HG03135 (cell line): ENCODE measurements at regions not wholly inside any gene's neighbourhood (a gene's known extent, or its start where the extent isn't known, plus 50 kb on each side); places are given as distances from the start of the nearest gene placed in this dataset.
"Not testable (repeated sequence)": the region's sequence is repeated elsewhere in the genome, so short reads cannot be mapped to it uniquely, and the experiment has no call there.

Source experiments
- ATAC-seq: cut with Tn5 transposase; IDR thresholded peaks from one replicate; pipeline ENCODE4 v1.9.1; 2021; ENCODE audit warnings: mild to moderate bottlenecking, moderate library complexity; ENCODE audit not compliant: unreplicated experiment

DNA sequence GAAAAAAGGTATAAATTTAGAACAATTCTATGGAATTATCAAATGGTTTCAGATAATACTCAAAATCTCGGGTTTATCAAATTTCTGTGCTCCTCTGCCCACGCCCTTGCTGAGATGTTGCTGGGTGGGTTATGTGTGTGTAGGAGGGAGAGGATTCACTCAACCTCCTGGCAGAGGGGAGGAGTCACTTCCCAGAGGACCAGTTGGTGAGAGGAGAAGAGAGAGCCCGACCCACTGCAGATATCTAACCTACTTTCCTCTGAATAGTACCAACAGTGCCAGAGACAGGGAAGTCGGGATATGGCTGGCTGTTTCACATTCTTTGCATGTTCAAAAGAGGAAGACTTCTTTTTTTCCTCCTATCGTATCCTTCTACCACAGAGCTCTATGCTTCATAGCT lies 187.1 kb upstream of the MAN1A1 start:
- ATAC-seq, result no peak

DNA sequence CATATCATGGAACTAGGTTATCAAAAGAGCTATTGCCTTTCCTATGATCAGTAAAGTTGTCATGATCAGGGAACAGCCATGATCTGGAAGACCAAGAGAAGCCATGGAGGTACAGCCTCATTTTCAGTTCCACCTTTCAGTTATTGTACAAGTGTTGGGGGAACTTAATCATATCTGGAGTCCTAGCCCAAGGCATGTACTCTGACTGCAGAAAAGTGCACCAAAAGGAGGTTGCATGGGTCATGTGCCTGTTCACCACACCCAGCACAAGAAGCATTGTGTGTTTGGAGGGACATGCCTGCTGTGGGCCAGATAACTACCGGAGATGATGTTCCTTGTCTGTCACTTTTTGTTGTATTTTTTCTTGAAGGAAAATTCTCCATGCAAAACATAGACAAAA lies 185.8 kb upstream of the MAN1A1 start:
- ATAC-seq, result no peak

DNA sequence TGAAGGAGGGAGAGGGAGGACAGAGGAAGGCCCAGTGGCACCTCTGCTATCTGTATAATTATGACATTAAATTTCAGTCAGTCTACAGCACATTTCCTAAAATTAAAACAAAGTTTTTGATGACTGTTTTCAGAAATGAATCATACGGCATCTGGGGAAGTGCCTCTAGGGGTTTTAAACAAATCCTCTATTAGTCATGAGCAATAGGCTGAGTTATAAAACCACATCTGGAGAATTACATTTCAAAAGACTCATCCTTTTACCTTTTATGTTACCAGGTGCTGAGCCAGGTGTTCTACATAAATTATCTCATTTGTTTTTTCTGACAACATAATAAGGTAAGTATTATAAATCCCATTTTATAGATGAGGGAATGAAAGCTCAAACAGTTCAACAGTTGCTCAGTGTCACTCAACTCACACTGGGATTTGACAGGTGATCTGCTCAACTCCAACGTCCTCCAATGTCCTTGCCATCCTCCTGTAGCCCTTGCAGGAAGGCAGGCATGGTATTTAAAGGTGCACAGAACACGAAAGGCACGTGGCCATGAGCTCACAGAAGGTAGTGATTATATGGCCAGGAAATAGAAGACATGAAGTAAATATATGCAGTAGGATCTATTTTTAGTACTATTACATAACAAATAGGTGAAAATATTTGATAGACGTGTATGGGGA lies 184.2 kb upstream of the MAN1A1 start:
- peak; percentile 70 for ATAC-seq

DNA sequence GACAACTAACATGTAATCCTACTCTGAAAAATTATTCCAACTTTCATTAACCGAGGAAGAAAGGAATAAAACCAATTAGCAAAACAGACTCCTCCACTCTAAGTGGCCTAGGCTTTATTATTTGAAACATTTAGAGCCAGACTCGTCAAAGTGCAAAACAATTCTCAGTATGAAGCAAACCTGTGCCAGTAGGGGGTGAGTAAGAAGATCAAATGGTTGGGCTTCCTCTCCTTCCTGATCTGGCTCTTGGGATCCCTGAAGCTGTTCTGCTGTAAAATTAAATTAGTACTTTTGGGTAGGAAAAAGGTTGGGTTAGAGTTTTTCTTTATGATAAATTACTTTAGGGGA lies 177.6 kb upstream of the MAN1A1 start:
- ATAC-seq, result no peak

DNA sequence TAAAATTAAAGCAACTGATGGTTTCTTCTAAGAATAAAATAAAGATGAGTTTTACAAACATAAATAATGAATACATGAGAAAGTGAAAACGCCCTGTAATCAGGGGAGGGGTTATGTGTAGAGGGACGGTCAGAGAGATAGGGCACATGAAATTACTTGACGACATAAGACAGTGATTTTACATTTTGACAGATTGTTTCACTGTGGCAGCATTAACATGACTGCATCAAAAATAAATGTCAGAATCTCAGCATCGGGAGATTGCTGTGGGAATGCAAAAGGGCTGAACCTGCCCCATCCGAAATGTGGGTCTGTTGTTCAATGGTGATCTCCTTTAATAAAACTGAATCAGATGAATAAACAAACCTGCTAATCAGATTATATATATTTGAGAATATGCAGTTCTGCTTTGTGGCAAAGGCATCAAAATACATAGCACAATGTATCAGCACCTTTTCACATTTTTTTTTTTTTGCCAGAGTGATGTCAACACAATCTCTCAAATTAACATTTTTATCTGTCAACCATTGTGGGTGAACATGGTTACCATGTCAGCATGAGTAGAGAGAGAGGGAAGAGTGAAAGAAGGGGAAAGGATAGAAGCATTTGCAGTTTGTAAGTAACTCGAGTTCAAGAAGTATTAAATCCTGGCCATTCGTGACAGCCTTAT lies 177.1 kb upstream of the MAN1A1 start:
- no peak for ATAC-seq

DNA sequence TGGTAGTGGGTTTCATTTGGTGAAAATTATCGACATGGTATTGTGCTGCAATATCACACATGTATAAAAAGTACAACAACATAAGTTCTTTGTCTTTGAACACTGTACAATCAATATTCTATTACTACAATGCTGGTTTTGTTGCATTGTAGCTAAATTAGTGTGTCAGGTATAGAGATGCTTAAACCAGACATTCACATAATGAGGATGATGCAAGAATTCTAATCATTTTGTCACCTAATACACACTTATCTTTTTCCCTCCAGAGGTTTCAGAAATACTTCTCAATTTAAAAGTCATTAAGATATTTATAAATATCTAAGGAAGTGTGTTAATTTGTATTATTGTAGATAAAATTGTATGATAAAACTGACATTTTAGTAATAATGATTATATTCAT lies 174.8 kb upstream of the MAN1A1 start:
- ATAC-seq, result no peak

DNA sequence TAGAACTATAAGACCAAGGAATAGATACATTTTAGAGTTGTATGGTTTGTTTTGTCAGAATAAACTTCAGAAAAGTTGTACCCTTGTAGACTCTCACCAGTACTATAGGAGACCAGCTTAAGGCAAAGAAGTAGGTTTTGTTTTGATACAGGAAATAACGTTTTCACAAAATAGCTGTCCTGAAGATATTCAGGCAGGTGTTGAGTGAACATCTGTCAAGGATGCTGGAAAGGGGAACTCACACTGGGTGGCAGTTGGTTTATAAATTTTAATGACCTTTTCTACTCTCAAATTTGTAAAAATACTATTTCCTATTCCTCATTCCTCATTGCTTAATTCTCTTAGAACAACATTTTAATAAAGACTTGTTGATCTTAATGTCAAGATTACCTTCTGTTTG lies 174.0 kb upstream of the MAN1A1 start:
- ATAC-seq, result no peak

DNA sequence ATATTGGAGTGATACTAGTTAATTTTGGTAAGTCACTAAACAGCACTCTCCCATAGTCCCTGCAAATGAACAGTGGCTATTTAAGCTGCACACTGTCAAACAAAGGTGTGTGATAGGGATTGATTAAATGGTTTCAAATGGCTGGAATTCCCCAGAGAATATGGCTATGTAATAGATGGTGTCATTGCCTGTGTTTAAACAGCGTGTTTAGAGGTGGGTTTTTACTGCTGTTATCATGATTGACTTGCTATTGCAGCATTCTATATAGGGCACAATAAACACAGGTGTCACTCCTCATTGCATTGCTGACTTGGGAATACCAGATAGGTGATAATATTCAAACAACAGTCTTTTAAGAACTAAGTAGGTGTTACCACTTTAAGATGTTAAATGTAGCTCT lies 171.7 kb upstream of the MAN1A1 start:
- no peak for ATAC-seq

DNA sequence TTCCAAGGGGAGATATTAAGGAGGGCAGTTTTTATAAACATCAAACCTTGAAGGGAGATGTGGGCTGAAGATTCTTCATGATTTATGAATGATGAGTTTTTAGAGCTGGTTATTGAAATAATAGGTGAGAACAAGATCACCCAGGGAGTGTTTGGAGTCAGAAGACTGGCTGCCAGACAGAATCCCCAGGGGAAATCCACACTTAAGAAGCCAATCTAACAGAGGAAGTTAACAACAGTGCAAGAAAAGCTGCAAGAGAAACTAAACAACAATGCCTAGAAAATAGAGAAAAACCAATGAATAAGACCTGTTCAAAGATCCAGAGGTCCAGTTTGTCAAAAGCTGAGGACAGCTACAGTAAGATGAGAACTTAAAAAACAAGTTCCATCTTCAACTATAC lies 167.9 kb upstream of the MAN1A1 start:
- ATAC-seq, result no peak

DNA sequence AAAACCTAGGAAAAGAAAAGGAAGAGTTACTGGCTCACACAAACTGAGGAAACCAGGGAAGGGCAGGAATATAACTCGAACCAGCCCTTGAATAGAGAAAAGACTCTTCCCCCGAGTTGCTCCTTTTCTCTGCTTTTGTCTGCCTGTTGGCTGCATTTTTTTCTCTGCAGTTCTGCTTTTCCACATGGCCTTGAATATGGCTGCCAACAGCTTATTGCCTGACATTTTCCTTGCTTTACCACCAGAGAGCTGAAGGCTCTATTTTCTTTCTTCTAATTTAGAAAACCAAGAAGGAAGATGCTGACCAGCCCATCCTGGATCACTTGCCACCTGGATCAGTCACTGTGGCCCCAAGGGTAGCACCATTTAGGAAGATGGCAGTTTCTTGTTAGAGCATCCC lies 164.8 kb upstream of the MAN1A1 start:
- no peak for ATAC-seq

DNA sequence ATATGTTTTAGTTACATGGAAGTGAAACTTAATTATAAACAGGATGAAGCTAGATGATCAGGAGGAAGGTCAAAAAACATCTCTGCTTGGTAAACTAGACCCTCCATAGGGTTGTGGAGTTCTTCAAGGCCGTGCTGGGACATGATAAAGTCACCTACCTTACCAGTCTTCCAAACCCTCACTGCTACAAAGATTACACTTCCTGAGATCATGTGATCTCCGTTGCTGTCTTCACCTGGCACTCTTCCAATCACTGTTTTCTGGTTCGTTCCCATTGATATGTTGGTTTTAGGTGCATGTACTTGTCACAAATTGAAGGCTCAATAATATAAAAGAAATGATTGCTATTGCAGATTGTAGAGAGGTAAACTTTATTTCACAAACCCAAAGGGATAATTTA lies 161.5 kb upstream of the MAN1A1 start:
- no peak for ATAC-seq

DNA sequence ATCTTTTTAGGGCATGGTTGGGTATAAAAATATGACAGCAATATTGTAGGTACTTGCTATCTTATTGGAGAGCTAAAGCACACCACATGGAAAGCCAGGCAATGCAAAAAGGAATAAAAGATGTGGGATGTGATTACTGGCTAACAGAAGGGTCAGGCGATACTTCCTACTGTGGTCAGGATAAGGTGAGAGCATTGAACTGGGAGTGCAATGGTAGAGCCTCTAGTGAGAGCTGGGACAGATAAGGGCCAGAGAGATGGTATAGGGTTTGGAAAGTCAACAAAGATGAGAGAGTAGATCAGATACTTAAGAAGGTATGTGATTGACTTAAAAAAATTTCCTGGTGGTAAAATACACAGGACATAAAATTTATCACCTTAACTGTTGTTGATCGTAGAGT lies 160.7 kb upstream of the MAN1A1 start:
- no peak for ATAC-seq

DNA sequence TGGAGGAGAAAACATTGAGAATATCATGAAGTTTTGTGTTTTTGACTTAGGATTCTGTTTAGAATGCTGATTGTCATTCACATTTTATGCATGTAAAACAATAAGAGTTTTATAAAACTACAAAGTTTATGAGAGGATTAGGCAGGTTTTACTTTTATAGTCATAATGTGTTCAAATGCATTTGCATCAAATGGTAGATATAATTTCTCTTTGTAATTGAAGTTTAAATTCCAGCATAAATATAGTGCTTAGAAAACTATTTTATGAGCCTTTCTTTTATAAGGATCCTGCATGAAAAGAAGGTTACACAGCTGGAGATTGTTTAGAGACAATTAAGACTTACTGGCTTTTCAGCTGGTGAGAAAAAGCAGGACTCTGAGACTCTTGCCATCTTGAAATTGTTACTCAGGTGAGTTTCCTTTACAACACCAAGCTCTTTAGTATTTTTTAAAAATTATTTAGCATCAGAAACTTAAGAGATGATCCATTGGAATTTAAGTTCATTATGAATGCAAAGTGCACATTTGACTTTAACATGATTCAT lies 157.1 kb upstream of the MAN1A1 start:
- ATAC-seq, result no peak

DNA sequence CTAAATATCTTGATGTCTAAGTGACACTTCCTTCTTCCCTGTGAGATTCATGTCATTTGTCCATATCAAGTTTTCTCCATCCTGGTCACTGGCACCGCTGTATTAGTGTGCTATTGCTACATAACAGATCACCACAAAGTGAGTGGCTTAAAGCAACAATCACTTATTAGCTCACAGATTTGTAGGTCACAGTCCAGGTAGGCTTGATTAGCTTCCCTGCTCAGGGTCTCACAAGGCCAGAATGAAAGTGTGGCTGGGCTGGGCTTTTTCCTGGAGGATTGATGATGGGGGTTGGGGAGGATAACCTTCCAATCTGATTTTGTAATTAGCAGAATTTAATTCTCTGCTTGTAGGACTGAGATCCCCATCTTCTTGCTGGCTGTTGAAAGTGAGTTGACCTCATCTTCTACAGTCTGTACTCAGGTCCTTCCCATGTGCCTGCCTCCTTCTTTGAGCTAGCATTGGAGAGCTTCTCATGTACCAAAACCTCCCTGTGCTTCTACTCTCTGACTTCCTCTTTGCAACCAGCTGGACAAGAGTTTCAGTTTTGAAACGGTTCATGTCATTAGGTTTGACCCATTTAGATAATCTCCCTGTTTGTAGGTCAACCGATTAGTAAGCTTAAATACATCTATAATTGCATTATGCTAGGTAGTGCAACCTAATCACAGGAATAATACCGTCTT lies 152.4 kb upstream of the MAN1A1 start:
- peak; percentile 93 for ATAC-seq

DNA sequence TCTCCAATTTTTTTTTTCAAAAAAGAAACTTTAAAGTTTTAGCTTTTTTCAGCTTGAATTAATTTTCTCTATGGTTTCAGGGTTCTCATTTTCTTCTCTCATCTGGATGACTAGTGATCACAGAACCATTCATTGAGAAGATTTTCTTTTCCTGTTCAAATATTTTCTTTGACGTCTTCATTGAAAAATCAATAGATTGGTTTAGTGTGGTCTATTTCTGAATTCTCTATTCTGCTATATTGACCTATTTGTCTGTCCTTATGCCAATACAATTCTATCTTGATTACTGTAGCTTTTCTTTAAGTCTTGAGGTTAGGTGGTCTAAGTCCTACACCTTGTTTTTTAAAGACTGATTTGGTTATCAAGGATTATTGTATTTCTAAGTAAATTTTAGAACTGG lies 150.2 kb upstream of the MAN1A1 start:
- ATAC-seq, result no peak

DNA sequence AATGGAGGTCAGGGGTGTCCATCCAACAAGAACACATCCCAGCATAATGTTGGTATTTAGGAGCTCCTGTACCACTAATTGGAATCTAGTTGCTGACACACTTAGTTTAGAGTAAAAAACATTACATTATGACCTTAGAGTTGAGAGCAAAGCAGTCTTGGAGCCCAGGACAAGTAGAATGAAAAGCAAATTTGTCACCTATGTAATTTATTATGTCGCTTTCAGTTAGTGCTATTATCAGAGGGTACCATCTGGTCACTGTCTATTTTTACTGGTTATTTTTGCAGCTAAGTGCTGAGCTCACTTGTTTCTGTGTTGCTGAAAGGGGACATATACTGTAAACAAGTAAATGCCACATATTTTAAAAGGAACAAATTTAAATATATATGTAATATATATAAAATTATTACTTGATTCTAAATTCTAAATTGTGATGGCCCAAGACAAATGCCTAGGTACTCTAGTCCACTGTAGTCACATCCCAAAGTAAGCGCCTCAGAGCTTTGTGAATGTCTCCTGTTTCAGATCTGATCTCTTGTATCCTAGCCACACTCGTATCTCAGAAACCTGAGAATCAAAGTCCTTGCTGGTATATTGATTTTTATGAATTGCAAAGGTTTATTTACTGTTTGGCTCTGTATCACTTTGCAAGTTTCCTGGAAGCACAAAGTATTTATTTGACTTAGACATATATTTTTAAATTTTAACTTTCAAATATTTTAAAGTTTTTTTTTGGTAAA lies 148.6 kb upstream of the MAN1A1 start:
- no peak for ATAC-seq

DNA sequence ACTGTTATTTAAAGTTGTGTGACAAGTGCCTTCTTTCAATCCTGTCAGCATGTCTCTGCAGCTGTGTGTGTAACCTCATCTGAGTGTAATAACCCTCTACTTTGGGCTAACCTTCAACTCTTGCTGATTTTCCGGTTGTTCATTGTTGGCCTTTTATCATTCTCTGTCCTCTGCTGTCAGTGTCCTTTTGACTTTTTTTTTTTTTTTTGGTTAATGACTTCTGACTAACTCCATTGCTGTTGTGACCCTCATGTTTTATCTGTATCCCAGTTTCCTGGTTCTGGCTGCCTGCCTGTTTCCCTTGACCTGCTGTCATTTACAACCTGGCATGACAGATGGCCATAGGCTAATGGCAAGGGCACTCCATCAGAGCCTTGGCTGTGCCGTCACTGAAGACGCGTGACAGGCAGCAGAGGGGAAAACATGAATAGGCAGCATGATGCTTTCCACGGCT lies 145.7 kb upstream of the MAN1A1 start:
- ATAC-seq, result no peak

DNA sequence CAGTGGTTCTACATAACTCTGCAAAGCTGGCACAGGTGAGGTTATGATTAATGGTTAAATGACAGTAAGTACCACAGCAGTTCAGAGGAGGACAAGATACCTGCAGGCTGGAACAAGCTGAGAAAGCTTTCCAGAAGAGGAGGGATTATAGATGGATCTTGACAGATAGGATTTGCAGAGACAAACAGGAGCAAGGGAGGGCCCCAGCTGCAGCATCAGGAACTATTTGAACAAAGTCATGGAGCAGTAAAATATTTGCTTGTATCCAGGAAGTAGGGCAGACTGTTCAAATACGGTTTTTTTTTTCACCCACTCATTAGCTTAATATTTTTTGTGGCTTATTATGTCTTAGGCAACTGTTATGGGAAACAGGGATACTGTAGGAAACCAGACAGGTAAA lies 144.4 kb upstream of the MAN1A1 start:
- no peak for ATAC-seq

DNA sequence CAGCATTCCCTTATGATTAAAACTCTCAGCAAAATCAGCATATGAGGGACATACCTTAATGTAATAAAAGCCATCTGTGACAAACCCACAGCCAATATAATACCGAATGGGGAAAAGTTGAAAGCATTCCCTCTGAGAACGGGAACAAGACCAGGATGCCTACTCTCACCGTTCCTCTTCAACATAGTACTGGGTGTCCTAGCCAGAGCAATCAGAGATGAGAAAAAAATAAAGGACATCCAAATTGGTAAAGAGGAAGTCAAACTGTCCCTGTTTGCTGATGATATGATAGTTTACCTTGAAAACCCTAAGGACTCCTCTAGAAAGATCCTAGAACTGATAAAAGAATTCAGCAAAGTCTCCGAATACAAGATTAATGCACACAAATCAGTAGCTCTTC lies 141.6 kb upstream of the MAN1A1 start:
- not testable (repeated sequence) for ATAC-seq

DNA sequence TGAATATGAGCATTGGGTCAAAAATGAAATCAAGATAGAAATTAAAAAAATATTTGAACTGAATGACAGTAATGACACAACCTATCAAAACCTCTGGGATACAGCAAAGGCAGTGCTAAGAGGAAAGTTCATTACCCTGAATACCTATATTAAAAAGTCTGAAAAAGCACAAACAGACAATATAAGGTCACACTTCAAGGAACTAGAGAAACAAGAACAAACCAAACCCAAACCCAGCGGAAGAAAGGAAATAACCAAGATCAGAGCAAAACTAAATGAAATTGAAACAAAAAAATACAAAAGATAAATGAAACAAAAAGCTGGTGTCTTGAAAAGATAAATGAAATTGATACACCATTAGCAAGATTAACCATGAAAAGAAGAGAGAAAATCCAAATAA lies 140.5 kb upstream of the MAN1A1 start:
- not testable (repeated sequence) for ATAC-seq

DNA sequence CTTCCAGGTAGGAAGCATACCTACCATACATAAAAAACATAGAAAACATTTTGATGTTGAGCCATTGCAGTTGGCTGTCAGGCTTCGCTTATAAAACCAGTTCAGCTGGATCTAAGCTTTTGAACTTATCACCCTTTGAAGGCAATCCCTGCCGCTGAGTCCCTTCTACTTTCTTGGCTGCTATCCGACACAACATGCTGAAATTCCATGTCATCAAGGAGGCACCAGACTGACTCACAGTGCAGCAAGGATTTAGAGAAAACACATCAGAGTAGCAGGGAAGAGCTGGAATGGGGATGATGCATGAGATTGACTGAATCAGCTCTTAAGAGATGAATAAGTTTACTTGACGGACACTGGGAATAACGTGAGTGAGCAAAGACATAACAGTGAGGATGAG lies 135.0 kb upstream of the MAN1A1 start:
- ATAC-seq, result no peak
